ENCODE measurements at regions not wholly inside any gene's neighbourhood (a gene's known extent, or its start where the extent isn't known, plus 50 kb on each side); places are given as distances from the start of the nearest gene placed in this dataset.
A peak's percentile ranks its signal among the peaks of the same experiment; 100 is the strongest.

GRCh38 chr13:111575276-111575675, 254.8 kb downstream of the TEX29 start:
- Histone ChIP-seq H3K36me3 (no peaks in the 10 kb centered on the region), H3K4me3 (no peak overlapping the region), H3K27me3 (no peaks in the 10 kb centered on the region), H3K27ac (no peak overlapping the region), H3K4me1 (no peaks in the 10 kb centered on the region), H3K9me3 (peaks cover 0 to 23% (median 11%) of the 10 kb centered on the region in 3 donors)
- DNase-seq = no peak
- intact Hi-C loops (cut with DNase I) = no loop called here
- WGBS, 2 donors = 79 to 88% methylated on average over 7 to 9 of the region's 9 CpGs
- no peak for TF ChIP-seq CTCF (IDR thresholded peaks at IDR 0.05)
- TF ChIP-seq POLR2A (IDR thresholded peaks at IDR 0.05) = no peak

GRCh38 chr13:111575719-111576118, 255.3 kb downstream of the TEX29 start:
- H3K4me1 ChIP-seq = no peaks in the 10 kb centered on the region
- TF ChIP-seq POLR2A (IDR thresholded peaks at IDR 0.05) (no peak), CTCF (IDR thresholded peaks at IDR 0.05) (no peak)
- WGBS, 2 donors = 57 to 79% methylated on average over 4 to 5 of the region's 5 CpGs

GRCh38 chr13:111577208-111577828, 256.9 kb downstream of the TEX29 start:
- intact Hi-C loops (cut with DNase I) = no loop called here
- H3K36me3 ChIP-seq = no peaks in the 10 kb centered on the region
- WGBS, 2 donors = 70 to 80% methylated on average over 6 to 9 of the region's 9 CpGs
- TF ChIP-seq CTCF (IDR thresholded peaks at IDR 0.05) (no peak), POLR2A (IDR thresholded peaks at IDR 0.05) (no peak)
- H3K9me3 ChIP-seq = peaks cover 0 to 31% (median 11%) of the 10 kb centered on the region in 3 donors
- no peaks in the 10 kb centered on the region for H3K27me3 ChIP-seq
- H3K4me1 ChIP-seq = no peaks in the 10 kb centered on the region
- no peak for DNase-seq
- H3K27ac ChIP-seq = no peak overlapping the region
- no peak overlapping the region for H3K4me3 ChIP-seq

More at GRCh38 chr13:111575719-111576118, 255.3 kb downstream of the TEX29 start:
- intact Hi-C loops (cut with DNase I) = no loop called here
- no peak for DNase-seq
- H3K27ac ChIP-seq = no peak overlapping the region
- H3K4me3 ChIP-seq = no peak overlapping the region
- H3K9me3 ChIP-seq = peaks cover 0 to 28% (median 11%) of the 10 kb centered on the region in 3 donors
- no peaks in the 10 kb centered on the region for H3K36me3 ChIP-seq
- no peaks in the 10 kb centered on the region for H3K27me3 ChIP-seq

GRCh38 chr13:111577956-111578605, 257.6 kb downstream of the TEX29 start:
- no peak for TF ChIP-seq CTCF (IDR thresholded peaks at IDR 0.05)
- TF ChIP-seq POLR2A (IDR thresholded peaks at IDR 0.05) = no peak
- H3K4me1 ChIP-seq = no peaks in the 10 kb centered on the region

DNA sequence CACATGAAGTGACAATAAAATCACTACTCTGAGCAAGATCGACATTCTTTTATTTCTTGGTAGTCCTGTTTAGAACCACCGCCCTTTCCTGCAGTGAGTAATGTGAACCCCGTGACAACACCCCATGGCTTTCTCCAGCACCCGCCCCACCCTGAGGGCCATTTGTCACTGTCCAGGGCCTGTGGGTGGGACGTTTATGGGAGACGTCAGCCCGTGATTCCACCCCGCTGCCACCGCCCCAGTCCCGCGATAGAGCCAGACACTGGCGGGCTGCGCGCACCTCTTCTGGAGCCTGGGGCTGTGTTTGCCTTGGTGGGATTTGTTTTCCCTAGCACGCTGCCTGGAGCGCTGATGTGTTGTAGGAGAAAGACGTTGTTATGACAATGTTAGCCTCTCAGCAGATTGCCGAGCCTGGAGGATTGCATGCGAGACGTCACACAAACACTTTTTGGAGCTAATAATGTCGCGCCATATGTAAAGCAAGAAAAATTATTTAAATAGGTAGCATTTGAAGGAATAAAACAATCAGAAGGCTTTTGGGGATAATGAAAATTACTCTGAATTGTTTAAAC, 263.7 kb downstream of the TEX29 start:
- peak overlapping the region in 1 of 4 donors; percentile 39 for H3K4me3 ChIP-seq

More at GRCh38 chr13:111577956-111578605, 257.6 kb downstream of the TEX29 start:
- Histone ChIP-seq H3K36me3 (no peaks in the 10 kb centered on the region), H3K9me3 (peaks cover 0 to 28% (median 11%) of the 10 kb centered on the region in 3 donors), H3K27me3 (no peaks in the 10 kb centered on the region), H3K4me3 (no peak overlapping the region), H3K27ac (no peak overlapping the region)
- intact Hi-C loops (cut with DNase I) = no loop called here
- DNase-seq = no peak
- WGBS, 2 donors = 77 to 86% methylated on average over 13 to 15 of the region's 15 CpGs

More for the DNA sequence above, 263.7 kb downstream of the TEX29 start:
- Histone ChIP-seq H3K4me1 (peaks cover 0 to 11% (median 3%) of the 10 kb centered on the region in 3 donors), H3K27me3 (peaks cover 0 to 18% (median 0%) of the 10 kb centered on the region in 4 donors), H3K9me3 (peaks cover 0 to 13% (median 4%) of the 10 kb centered on the region in 3 donors), H3K27ac (no peak overlapping the region), H3K36me3 (no peaks in the 10 kb centered on the region)
- intact Hi-C loops (cut with DNase I) = no loop called here
- TF ChIP-seq CTCF (IDR thresholded peaks at IDR 0.05) = no peak
- TF ChIP-seq POLR2A (IDR thresholded peaks at IDR 0.05) = no peak
- whole genome bisulfite sequencing, 2 donors = 40 to 54% methylated on average over 15 to 22 of the region's 22 CpGs
- DNase-seq = no peak
